ENCODE measurements at regions not wholly inside any gene's neighbourhood (a gene's known extent, or its start where the extent isn't known, plus 50 kb on each side); places are given as distances from the start of the nearest gene placed in this dataset.

- TF ChIP-seq CDX4 (CRISPR knock-in tag; IDR thresholded peaks at IDR 0.05; ENCODE audit: borderline replicate concordance), result no peak
- no peak for TF ChIP-seq IRF1 (CRISPR knock-in tag; IDR thresholded peaks at IDR 0.05)
- no peak for TF ChIP-seq SOX15 (CRISPR knock-in tag; IDR thresholded peaks at IDR 0.05)
- no peak for TF ChIP-seq FOXP1 (CRISPR knock-in tag; IDR thresholded peaks at IDR 0.05; ENCODE audit: borderline replicate concordance)
Observed at GRCh38 chr3:14322667-14323295, 79.6 kb upstream of the SLC6A6 start (continued).

GRCh38 chr3:14323401-14324223 lies 78.8 kb upstream of the SLC6A6 start:
- Mint-ChIP-seq H3K4me1 (peaks cover 20% of the 10 kb centered on the region), H3K27me3 (ENCODE audit: low read depth) (peaks cover 3% of the 10 kb centered on the region; the same call in 1 of the 2 replicates), H3K9me3 (peaks cover 9% of the 10 kb centered on the region), H3K27ac (no peak overlapping the region), H3K4me3 (no peak overlapping the region), H3K36me3 (peaks cover 7% of the 10 kb centered on the region)
- POLR2A ChIA-PET, result no interaction called here
- TF ChIP-seq OVOL2 (CRISPR knock-in tag; IDR thresholded peaks at IDR 0.05; ENCODE audit: borderline replicate concordance), result no peak
- TF ChIP-seq CBFB (CRISPR knock-in tag; IDR thresholded peaks at IDR 0.05; ENCODE audit: low read depth), result no peak
- TF ChIP-seq NR3C1 (CRISPR knock-in tag; conservative IDR thresholded peaks at IDR 0.05; ENCODE audit: low read depth), result no peak
- TF ChIP-seq RORB (CRISPR knock-in tag; IDR thresholded peaks at IDR 0.05), result no peak
- TF ChIP-seq ZNF317 (CRISPR knock-in tag; IDR thresholded peaks at IDR 0.05; ENCODE audit: borderline replicate concordance, low read depth), result no peak
- TF ChIP-seq ZNF416 (CRISPR knock-in tag; IDR thresholded peaks at IDR 0.05), result no peak
- TF ChIP-seq STAT6 (CRISPR knock-in tag; conservative IDR thresholded peaks at IDR 0.05; ENCODE audit: low read depth), result no peak
- no peak for DNase-seq (ENCODE audit: low spot score)
- CTCF ChIA-PET, result interaction anchor here (0.7 to 2.8 kb wide), 6 partner anchors 21 to 120 kb away, joined by 3 to 8 read pairs (median 3); no protein-coding TSS in a partner anchor
- ATAC-seq, result no peak

GRCh38 chr3:14324224-14324944 lies 78.0 kb upstream of the SLC6A6 start:
- Mint-ChIP-seq H3K36me3 (peaks cover 7% of the 10 kb centered on the region), H3K4me1 (peaks cover 23% of the 10 kb centered on the region), H3K9me3 (peaks cover 15% of the 10 kb centered on the region), H3K27me3 (ENCODE audit: low read depth) (peaks cover 3% of the 10 kb centered on the region; the same call in 1 of the 2 replicates), H3K27ac (no peak overlapping the region), H3K4me3 (no peak overlapping the region)
- POLR2A ChIA-PET, result no interaction called here
- CTCF ChIA-PET, result interaction anchor here (1.1 to 2.8 kb wide), 3 partner anchors 34 to 121 kb away, joined by 3 to 8 read pairs (median 3); no protein-coding TSS in a partner anchor
- no peak for ATAC-seq
- DNase-seq (ENCODE audit: low spot score), result no peak
- TF ChIP-seq OVOL2 (CRISPR knock-in tag; IDR thresholded peaks at IDR 0.05; ENCODE audit: borderline replicate concordance) (no peak), PREB (CRISPR knock-in tag; IDR thresholded peaks at IDR 0.05; ENCODE audit: borderline replicate concordance) (no peak), E2F5 (CRISPR knock-in tag; IDR thresholded peaks at IDR 0.05) (no peak), FOXP4 (CRISPR knock-in tag; IDR thresholded peaks at IDR 0.05) (no peak), PRDM15 (CRISPR knock-in tag; IDR thresholded peaks at IDR 0.05) (no peak)

Data from WTC11 (cell line).